Adrenal gland (tissue), 5 donors: ENCODE measurements at regions not wholly inside any gene's neighbourhood (a gene's known extent, or its start where the extent isn't known, plus 50 kb on each side); places are given as distances from the start of the nearest gene placed in this dataset.

Experiments
- CTCF ChIP-seq, 6 experiments: fragments of 450-650 bp in 4 of 6; fragments of 200-600 bp in 2 of 6; sonication (generic) in 1 of 6; IDR thresholded peaks; 1 replicate in 5 of 6; 2 replicates in 1 of 6; pipeline versions ENCODE4 v1.5.1 to v1.8.0; 2016 to 2021; ENCODE audit warnings: antibody characterized with exemption in 6 of 6, mild to moderate bottlenecking in 2 of 6, moderate library complexity in 1 of 6
- POLR2A ChIP-seq, 2 donors: fragments of 450-650 bp; IDR thresholded peaks; one replicate each; pipeline ENCODE4 v1.6.1; 2017; ENCODE audit warnings: antibody characterized with exemption in 2 of 2, mild to moderate bottlenecking in 2 of 2, moderate library complexity in 1 of 2
- donor health status: DM: no; HTN: no; CAD: no.

GRCh38 chr15:25959100-25959499 lies 96.0 kb upstream of the ATP10A start:
- TF ChIP-seq CTCF (IDR thresholded peaks at IDR 0.05) (no peak), POLR2A (IDR thresholded peaks at IDR 0.05) (no peak)
